Muscle of back (tissue), 3 donors: ENCODE measurements at regions not wholly inside any gene's neighbourhood (a gene's known extent, or its start where the extent isn't known, plus 50 kb on each side); places are given as distances from the start of the nearest gene placed in this dataset.

ENCODE experiments used
- DNase-seq, 3 donors: peaks; one replicate each; pipeline versions ENCODE4 v3.0.0 to v3.0.0-alpha.2; 2013

DNA sequence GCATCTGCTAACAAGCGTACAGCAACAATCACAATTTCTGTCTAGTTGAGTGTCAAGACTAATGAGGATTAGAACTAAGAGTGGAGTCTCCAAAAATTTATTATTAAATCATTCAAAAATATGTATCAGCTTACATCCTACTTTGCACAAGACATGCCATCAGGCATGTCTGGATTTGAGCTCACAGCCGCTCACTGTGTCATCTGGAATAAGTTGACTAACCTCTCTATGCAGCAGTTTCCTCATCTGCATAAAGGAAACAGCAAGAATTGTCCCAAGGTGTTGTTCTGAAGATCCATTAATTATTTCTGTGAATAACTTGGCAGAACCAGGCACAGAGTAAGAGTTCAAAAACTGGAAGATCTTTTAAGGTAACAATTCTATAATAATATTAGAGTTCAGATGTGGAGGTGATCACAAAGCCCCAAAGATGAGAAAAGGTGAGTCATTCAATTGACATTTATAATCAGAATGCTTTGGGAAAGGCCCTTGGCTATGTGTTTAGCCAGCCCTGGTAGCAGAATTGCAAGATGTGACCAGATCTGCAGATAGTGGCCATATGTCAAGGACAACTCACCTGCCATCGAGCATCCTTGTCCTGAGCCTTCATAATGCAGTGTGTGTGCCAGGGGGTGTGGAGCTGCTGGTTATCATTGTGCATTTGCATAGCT, 264.0 kb downstream of the FOXA2 start:
- DNase-seq = no peak

DNA sequence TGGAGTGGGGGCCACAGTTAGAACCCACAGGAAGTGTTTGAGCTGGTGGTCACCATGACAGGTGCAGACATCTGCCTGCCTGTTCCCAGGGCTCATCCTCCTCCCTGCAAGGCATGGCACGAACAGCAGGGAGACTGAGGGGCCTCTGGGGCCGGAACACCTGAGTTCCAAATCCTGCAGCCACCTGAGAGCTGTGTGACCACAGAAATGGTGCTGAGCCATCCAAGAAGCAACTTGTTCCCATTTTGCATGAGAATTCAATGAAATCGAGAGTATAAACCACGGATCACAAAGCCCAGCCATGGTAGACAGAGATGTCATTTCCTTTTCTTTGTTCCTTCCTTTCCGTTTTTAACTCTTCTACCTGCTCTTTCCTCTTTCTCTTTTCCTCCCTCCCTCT, 268.6 kb downstream of the FOXA2 start:
- no peak for DNase-seq

DNA sequence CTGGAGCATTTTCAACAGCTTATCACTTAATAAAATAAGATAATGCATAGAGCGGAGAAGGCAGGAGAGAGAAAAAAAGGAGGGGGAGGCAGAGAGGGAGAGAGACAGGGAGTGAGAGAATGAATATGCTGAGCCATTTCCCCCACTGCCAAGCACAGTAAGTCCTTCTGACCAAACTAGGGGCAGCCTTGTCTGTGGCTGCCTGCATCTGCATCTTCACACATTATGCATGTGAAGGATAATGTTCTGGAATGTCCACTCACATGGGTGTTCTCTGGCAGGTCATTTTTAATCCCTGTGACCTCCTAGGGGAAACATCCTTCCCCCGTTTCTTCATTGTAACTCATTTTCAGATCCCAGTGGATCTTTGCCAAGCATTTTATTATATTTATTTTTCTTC, 269.3 kb downstream of the FOXA2 start:
- no peak for DNase-seq

DNA sequence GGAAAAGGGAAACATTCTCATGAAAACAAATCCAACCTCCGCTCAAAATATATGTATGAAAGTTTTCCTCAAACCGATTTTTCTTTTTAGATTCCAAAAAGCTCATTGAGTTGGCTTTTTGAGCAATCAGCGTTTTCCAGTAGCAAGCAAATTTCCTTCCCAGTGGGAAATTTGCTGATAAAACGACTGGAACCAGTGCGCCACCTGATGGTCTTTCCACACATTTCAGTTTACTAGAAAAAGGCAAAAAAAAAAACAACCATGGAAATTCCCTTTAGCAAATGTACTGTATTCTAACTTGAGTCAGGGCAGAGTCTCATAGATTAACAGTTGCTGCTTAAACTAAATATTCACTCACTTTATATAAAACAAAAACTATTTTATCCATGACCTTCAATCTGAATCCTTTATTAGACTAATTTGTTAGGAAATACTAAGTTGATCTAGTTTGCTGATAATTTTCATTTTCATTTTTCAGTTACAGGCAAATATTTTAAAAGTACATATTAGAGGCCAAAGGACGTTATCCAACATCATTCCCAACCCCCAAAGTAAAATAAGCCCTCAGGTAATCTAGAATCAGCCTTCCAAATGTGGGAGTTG, 271.5 kb downstream of the FOXA2 start:
- DNase-seq = peak; percentile 39 to 73 (median 60)

- DNase-seq = no peak
Observed at GRCh38 chr20:22308934-22309333, 275.4 kb downstream of the FOXA2 start.

DNA sequence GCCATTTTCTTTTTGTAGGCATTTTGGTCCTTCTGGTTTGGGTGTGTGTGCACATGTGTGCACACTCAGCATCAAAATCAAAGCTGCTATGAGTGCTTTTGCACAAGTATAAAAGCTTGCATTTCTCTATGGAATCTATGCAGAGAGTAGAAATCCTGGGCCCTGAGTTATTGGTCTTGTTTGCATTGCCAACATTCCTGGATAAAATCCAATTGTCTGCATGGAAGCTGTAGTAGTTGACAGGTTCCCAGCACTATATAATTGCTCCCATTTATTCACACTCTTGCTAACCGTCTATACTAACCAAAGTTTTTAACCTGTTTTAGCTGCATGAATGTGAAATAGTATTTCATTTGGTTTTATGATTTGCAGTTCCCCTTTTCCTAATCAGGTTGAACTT, 277.0 kb downstream of the FOXA2 start:
- DNase-seq = no peak

DNA sequence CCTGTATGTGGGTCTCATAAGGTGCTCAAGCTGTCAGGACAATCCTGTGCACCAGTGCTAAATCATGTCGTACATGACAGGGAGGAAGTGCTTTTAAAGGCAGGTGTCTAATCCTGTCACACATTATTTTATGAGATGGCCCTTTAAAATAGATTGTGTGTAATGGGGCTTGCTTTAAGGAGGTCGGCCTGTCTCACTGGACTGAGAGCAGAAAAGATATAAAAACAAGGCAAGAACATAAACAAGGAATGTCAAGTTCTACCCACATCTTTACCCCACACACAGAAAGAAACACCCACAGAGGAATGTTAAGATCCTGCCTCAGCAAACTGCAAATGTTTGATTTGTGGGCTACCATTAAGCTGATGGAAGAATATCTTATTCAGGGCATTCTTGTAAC, 279.0 kb downstream of the FOXA2 start:
- DNase-seq = no peak

GRCh38 chr20:22303523-22303922, 280.8 kb downstream of the FOXA2 start:
- DNase-seq = no peak

DNA sequence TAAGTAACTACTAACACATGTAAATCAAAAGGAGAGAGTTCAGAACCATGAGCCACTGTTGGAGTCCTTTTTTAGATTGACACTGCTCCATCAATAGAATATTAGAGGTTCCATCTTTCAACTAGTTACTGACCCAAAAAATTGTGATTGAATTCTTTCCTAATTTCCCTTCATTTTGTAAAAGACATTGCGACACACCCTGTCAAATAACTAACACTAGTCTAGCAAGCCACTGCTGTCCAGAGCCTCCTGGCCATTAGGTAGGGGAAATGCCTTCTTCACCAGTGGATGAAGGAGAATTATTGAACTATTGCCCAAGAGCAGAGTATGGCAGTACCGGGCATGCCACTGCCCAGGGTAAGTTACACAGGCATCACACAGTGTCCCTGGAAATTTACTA, 282.3 kb downstream of the FOXA2 start:
- no peak for DNase-seq

- no peak for DNase-seq
Observed at GRCh38 chr20:22293886-22294285, 290.5 kb downstream of the FOXA2 start.

DNA sequence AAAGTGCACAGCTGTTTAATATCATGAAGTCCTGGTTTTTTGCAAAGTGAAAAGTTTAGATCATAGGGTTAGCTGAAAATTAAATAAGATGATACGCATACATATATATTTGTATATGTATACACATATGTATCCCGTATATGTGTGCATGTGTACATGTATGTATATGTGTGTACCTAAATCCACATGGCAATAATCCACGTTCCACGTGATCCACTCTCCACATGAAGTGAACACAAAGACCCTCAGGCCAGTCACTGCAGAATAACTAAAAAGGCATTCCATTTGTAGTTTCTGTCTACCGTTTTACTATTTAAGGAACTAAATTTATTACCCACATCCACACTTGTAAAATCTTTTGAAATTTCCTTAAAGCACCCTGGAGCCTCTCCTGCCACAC, 294.9 kb downstream of the FOXA2 start:
- DNase-seq = no peak

DNA sequence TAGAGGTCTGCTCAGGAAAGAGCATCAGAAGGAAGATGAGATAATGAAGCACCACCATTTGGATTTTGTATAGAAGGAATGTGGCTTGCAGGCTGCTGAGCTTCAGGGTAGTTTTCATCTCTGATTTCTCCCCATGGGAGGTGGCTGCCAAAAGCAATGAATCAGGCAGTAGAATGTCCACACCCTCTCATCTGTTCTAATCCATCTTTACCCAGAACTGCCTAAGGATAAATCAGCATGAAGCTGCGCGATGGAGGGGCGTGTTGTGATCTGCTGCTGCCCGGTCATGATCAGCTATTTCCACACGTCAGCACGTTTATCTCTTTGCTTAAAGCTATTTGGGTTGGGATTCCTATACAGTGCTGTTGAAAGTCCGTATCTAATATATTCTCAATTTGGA, 295.4 kb downstream of the FOXA2 start:
- DNase-seq = peak; percentile 7 to 39 (median 8)

GRCh38 chr20:22288156-22288555, 296.2 kb downstream of the FOXA2 start:
- DNase-seq = no peak

- DNase-seq = no peak
Observed at GRCh38 chr20:22285555-22285954, 298.8 kb downstream of the FOXA2 start.

DNA sequence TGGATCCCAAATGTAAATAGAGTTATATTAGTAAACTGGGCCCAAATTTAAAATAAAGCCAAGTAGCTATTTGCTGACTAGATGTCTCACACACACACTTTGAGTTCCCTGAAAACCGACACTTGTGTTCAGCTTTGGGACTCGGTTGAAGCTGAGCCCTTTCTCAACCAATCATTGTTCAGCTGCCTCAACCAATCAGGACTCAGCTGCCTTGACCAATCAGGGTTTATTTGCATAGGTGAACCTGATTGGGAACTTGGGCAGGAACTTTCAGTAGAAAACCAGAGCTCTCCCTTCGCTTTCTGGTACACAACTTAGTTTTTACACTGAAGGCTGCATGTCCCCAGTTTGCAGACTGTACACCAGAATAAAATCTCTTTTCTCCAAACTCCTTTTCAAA, 301.7 kb downstream of the FOXA2 start:
- DNase-seq = no peak

- no peak for DNase-seq
Observed at GRCh38 chr20:22274330-22274729, 310.0 kb downstream of the FOXA2 start.

GRCh38 chr20:22268675-22269074, 315.7 kb downstream of the FOXA2 start:
- DNase-seq = no peak

- DNase-seq = no peak
Observed at GRCh38 chr20:22264917-22265316, 319.5 kb downstream of the FOXA2 start.

- DNase-seq = peak in 2 of 3 donors; percentile 17 to 20
Observed at GRCh38 chr20:22260506-22260905, 323.9 kb downstream of the FOXA2 start.

- no peak for DNase-seq
Observed at GRCh38 chr20:22257912-22258311, 326.5 kb downstream of the FOXA2 start.

GRCh38 chr20:22248051-22248667, 336.2 kb downstream of the FOXA2 start:
- peak; percentile 16 to 51 (median 26) for DNase-seq

GRCh38 chr20:22245139-22245538, 339.2 kb downstream of the FOXA2 start:
- no peak for DNase-seq

DNA sequence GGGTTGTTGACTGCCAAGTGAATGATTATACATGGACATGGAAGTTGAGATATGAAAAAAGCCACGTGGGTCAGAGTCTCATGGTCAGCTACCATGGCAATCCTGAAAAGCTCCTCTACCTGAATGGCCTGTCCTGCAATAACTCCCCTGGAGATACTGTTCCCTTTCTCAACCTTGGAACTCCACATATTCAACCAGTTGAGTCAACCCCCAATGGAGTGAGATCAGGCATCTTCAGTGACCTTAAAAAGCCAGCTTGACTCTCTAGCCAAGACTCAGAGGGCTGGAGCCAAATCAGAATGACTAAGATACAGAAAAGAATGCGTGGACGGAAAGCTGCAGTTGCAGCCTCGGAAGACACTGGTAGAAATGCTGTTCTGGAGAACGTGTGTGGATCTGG, 341.3 kb downstream of the FOXA2 start:
- DNase-seq = peak in 2 of 3 donors; percentile 27 to 28

DNA sequence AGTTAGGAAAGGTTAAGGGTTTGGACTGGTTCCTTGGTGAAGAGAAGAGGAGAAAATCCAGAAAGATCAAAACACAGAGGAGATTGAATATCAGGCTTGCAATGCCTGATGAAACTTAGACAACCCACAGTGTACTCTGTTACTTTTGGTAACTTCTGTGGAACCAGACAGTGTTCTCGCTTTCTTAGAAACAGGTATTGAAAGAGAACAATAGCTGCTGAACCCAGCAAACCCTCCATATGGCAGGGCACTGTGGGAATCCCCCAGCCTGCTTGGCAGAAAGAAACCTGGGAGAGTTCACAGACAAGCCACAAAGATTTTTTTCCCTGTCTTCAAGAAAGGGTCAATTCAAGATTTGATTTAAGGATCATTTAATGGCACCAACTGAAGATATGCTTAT, 342.8 kb downstream of the FOXA2 start:
- DNase-seq = no peak
